SJSA1 (cell line): ENCODE measurements at regions not wholly inside any gene's neighbourhood (a gene's known extent, or its start where the extent isn't known, plus 50 kb on each side); places are given as distances from the start of the nearest gene placed in this dataset.

ENCODE experiments used
- DNase-seq, 2 experiments: peaks; one replicate each; pipeline ENCODE4 v3.0.0-alpha.2; 2015 to 2020; ENCODE audit warnings: low spot score in 2 of 2, low read depth in 1 of 2
- H3K27ac ChIP-seq: fragments of 250-450 bp; sonication (Bioruptor Pico); 2 replicates; pipeline ENCODE4 v1.5.1; 2020; ENCODE audit warnings: mild to moderate bottlenecking, moderate library complexity
- H3K27me3 ChIP-seq: fragments of 250-450 bp; sonication (Bioruptor Pico); replicated peaks from 2 replicates; pipeline ENCODE4 v1.5.1; 2020; ENCODE audit warnings: mild to moderate bottlenecking, moderate library complexity
- H3K36me3 ChIP-seq: fragments of 250-450 bp; sonication (Bioruptor Pico); 2 replicates; pipeline ENCODE4 v1.5.1; 2020; ENCODE audit warnings: mild to moderate bottlenecking
- H3K4me1 ChIP-seq: fragments of 250-450 bp; sonication (Bioruptor Pico); replicated peaks from 2 replicates; pipeline ENCODE4 v1.6.1; 2021; ENCODE audit warnings: mild to moderate bottlenecking
- H3K4me3 ChIP-seq: fragments of 250-450 bp; sonication (Bioruptor Pico); 2 replicates; pipeline ENCODE4 v1.5.1; 2020; ENCODE audit warnings: mild to moderate bottlenecking
- H3K9me3 ChIP-seq: fragments of 250-450 bp; sonication (Bioruptor Pico); replicated peaks from 2 replicates; pipeline ENCODE4 v1.5.1; 2020; ENCODE audit warnings: mild to moderate bottlenecking

- no peaks in the 10 kb centered on the region for H3K27me3 ChIP-seq
- no peak overlapping the region for H3K27ac ChIP-seq
- peaks cover 5% of the 10 kb centered on the region; the same call in 1 of the 2 replicates for H3K9me3 ChIP-seq
- H3K36me3 ChIP-seq: no peaks in the 10 kb centered on the region
- no peak overlapping the region for H3K4me3 ChIP-seq
- H3K4me1 ChIP-seq: no peaks in the 10 kb centered on the region
- no peak for DNase-seq
Measured at GRCh38 chr2:5938566-5938896, 246.3 kb downstream of the SOX11 start.

GRCh38 chr2:5939553-5939952 is 247.4 kb downstream of the SOX11 start:
- DNase-seq: no peak
- H3K27ac ChIP-seq: no peak overlapping the region
- no peaks in the 10 kb centered on the region for H3K4me1 ChIP-seq
- H3K4me3 ChIP-seq: no peak overlapping the region
- H3K36me3 ChIP-seq: no peaks in the 10 kb centered on the region
- no peaks in the 10 kb centered on the region for H3K27me3 ChIP-seq
- peaks cover 5% of the 10 kb centered on the region; the same call in 1 of the 2 replicates for H3K9me3 ChIP-seq

DNA sequence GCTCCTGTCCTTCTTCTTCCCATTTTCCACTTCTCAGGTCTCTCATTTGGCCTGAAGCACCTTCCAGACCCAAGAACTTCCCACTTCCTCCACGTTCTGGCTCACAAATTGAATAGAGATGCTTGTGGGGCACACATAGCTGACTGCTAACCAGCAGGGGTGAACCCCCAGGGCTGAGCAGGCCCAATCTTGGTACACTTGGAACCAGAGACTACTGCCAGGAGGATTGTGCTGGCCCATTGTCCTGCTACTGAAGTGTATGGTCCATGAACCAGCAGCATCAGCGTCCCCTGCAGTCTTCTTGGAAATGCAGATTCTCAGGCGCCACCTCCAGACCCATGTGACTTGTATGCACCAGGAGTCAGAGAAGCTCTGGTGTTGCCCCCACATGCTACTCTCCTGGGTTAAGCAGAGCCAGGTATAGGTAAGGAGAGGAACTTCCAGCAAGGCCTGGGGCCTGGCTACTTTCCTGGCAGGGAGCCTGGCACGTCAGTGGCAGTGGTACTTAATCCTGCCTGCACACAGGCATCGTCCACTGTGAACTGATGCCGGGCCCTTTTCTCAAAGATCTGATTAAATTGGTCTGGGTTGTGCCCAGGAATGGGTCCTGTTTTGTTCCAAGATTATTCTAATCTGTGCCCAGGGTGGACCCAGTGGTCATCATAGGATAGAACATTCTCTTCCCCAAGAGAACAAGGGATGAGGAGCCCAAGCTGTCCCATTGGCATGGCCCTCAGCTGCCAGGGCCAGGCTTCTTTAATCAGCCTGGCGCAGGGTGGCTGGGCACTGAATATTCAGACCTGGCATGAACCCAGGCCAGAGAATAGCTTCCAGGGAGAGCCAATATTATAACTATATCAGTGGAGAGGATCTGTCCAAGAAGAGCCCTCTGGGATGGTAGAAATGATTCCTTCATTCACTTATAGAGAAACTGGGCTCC is 248.7 kb downstream of the SOX11 start:
- H3K27ac ChIP-seq: no peak overlapping the region
- no peaks in the 10 kb centered on the region for H3K4me1 ChIP-seq
- no peak overlapping the region for H3K4me3 ChIP-seq
- no peaks in the 10 kb centered on the region for H3K27me3 ChIP-seq
- no peak for DNase-seq
- H3K36me3 ChIP-seq: no peaks in the 10 kb centered on the region
- H3K9me3 ChIP-seq: peaks cover 2% of the 10 kb centered on the region; the same call in 1 of the 2 replicates

DNA sequence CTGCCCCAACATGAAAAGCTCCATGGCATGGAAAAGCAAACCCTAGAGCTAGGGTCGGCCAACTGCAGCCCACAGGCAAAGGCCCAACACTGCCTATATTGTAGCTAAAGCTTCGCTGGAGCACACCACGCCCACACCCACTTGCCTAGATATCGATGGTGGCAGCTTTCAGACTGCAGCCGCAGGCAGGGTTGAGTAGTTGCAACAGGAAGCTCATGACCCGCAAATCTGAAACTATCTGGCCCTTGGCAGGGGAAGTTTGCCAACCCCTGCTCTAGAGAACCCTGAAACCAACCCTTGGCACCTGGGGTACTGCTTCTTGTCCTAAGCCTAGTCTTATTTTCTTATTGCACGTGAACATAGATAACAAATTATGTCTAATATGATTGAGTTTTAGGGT is 250.0 kb downstream of the SOX11 start:
- Histone ChIP-seq H3K27me3 (no peaks in the 10 kb centered on the region), H3K4me1 (no peaks in the 10 kb centered on the region), H3K27ac (no peak overlapping the region), H3K4me3 (no peak overlapping the region), H3K9me3 (0 out of 2 replicates have a peak, but pooled peaks cover 2% of the 10 kb centered on the region), H3K36me3 (no peaks in the 10 kb centered on the region)
- DNase-seq: no peak

DNA sequence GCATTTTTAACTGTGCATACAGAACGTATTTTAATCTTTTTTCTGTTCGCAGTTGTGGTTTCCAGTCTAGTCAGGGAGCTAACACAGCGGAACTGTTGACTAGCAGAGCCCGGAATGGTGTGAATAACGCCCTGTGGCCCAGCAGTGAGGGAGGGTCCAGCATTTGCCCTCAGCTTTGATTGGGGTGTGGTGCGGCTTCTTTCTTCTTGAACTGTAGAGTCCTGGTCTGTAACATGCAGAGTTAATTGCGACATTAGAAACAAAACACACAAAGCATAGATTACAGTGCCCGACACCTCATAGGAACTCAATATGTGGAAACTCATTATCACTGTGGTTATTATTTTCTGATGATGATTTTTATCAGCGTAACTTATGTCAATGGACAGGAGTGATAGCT is 253.6 kb downstream of the SOX11 start:
- Histone ChIP-seq H3K27me3 (no peaks in the 10 kb centered on the region), H3K36me3 (no peaks in the 10 kb centered on the region), H3K9me3 (peaks cover 2% of the 10 kb centered on the region; the same call in 1 of the 2 replicates), H3K27ac (no peak overlapping the region), H3K4me3 (no peak overlapping the region), H3K4me1 (no peaks in the 10 kb centered on the region)
- DNase-seq: no peak

- no peaks in the 10 kb centered on the region for H3K4me1 ChIP-seq
Measured at GRCh38 chr2:5946225-5947115, 254.3 kb downstream of the SOX11 start.

GRCh38 chr2:5950736-5951135 is 258.6 kb downstream of the SOX11 start:
- no peak overlapping the region for H3K27ac ChIP-seq
- DNase-seq: no peak

More at GRCh38 chr2:5946225-5947115, 254.3 kb downstream of the SOX11 start:
- Histone ChIP-seq H3K4me3 (no peak overlapping the region), H3K27ac (no peak overlapping the region), H3K9me3 (peaks cover 2% of the 10 kb centered on the region; the same call in 1 of the 2 replicates), H3K36me3 (no peaks in the 10 kb centered on the region), H3K27me3 (no peaks in the 10 kb centered on the region)
- no peak for DNase-seq

DNA sequence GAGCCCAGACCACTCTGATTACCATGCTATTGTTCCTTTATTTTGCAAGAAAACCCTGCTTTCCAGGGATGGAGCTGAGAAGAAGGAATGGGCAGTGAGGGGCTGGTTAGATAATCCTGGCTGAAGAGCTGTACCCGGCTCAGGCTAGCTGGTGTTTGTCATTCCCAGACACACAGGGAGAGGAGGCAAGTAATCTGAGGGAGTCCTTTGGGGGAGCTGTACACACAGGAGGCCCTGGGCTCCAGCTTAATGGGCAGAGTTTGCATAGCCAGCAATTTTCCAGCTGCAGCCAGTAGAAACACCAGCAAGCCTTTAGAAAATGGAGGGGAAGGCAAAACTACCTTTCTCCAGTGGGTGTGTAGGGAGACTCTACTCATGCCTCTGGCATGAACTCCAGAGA is 259.3 kb downstream of the SOX11 start:
- DNase-seq: no peak
- H3K4me1 ChIP-seq: no peaks in the 10 kb centered on the region
- H3K9me3 ChIP-seq: no peaks in the 10 kb centered on the region; the same call in 1 of the 2 replicates
- H3K36me3 ChIP-seq: no peaks in the 10 kb centered on the region
- H3K27ac ChIP-seq: no peak overlapping the region
- no peaks in the 10 kb centered on the region for H3K27me3 ChIP-seq
- no peak overlapping the region for H3K4me3 ChIP-seq

More at GRCh38 chr2:5950736-5951135, 258.6 kb downstream of the SOX11 start:
- Histone ChIP-seq H3K27me3 (no peaks in the 10 kb centered on the region), H3K4me3 (no peak overlapping the region), H3K4me1 (no peaks in the 10 kb centered on the region), H3K9me3 (no peaks in the 10 kb centered on the region; the same call in 1 of the 2 replicates), H3K36me3 (no peaks in the 10 kb centered on the region)

DNA sequence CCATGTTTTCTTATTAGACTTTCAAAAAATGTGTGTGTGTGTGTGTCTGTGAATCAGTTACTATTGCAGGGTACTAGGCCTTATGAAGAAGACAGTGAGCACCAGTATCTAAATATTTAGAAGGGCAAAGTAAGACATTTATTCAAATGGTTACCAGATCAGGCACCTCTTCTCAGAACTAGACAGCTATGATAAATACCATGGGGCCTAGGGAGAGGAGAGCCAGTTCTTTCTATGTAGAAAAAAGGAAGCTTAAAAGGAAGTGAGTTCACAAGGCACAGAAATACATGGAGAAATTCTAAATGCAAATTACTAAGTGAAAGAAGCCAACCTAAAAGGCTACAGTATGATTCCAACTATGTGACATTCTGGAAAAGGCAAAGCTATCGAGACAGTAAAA is 261.3 kb downstream of the SOX11 start:
- DNase-seq: no peak
- Histone ChIP-seq H3K4me1 (no peaks in the 10 kb centered on the region), H3K27ac (no peak overlapping the region), H3K36me3 (no peaks in the 10 kb centered on the region), H3K27me3 (no peaks in the 10 kb centered on the region), H3K4me3 (no peak overlapping the region), H3K9me3 (no peaks in the 10 kb centered on the region; the same call in 1 of the 2 replicates)

GRCh38 chr2:5954509-5954908 is 262.3 kb downstream of the SOX11 start:
- H3K9me3 ChIP-seq: no peaks in the 10 kb centered on the region; the same call in 1 of the 2 replicates
- no peaks in the 10 kb centered on the region for H3K27me3 ChIP-seq
- no peak overlapping the region for H3K27ac ChIP-seq
- no peak for DNase-seq
- no peaks in the 10 kb centered on the region for H3K36me3 ChIP-seq
- H3K4me3 ChIP-seq: no peak overlapping the region
- H3K4me1 ChIP-seq: no peaks in the 10 kb centered on the region

- DNase-seq: no peak
- no peaks in the 10 kb centered on the region for H3K36me3 ChIP-seq
- no peaks in the 10 kb centered on the region for H3K9me3 ChIP-seq
- H3K27me3 ChIP-seq: no peaks in the 10 kb centered on the region
- no peaks in the 10 kb centered on the region for H3K4me1 ChIP-seq
- no peak overlapping the region for H3K27ac ChIP-seq
- no peak overlapping the region for H3K4me3 ChIP-seq
Measured at GRCh38 chr2:5955921-5956320, 263.7 kb downstream of the SOX11 start.

GRCh38 chr2:5959836-5960820 is 267.9 kb downstream of the SOX11 start:
- H3K27me3 ChIP-seq: no peaks in the 10 kb centered on the region
- no peaks in the 10 kb centered on the region for H3K4me1 ChIP-seq
- no peaks in the 10 kb centered on the region for H3K36me3 ChIP-seq
- peak in 1 of 2 experiments; percentile 17 for DNase-seq
- no peak overlapping the region for H3K4me3 ChIP-seq
- H3K27ac ChIP-seq: no peak overlapping the region
- H3K9me3 ChIP-seq: no peaks in the 10 kb centered on the region

DNA sequence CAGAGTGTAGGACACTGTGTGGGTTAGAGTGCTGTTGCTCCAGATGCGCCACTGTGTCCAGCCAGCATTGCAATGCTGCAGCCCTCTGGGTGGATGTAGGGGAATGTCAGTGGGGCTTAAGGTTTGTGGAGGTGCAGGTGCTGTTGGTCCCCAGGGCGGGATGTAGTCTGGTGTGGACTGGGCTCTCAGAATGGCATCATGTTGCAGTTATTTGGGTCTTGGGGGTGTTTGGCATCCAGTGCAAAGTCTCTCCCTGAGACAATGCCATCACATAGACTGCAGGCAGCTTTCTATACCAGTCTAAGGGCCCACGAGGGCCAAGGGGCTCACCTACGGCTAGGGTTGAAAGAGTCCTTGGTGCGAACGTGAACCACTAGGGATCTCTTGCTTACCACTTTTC is 275.3 kb downstream of the SOX11 start:
- no peak for DNase-seq
- H3K27ac ChIP-seq: no peak overlapping the region
- no peaks in the 10 kb centered on the region for H3K27me3 ChIP-seq
- no peaks in the 10 kb centered on the region for H3K4me1 ChIP-seq
- no peaks in the 10 kb centered on the region for H3K36me3 ChIP-seq
- H3K9me3 ChIP-seq: 0 out of 2 replicates have a peak, but pooled peaks cover 4% of the 10 kb centered on the region
- H3K4me3 ChIP-seq: no peak overlapping the region
